GM12878 (cell line): ENCODE measurements at regions not wholly inside any gene's neighbourhood (a gene's known extent, or its start where the extent isn't known, plus 50 kb on each side); places are given as distances from the start of the nearest gene placed in this dataset.

ENCODE experiments used
- CEBPB ChIP-seq, 2 experiments: fragments of 150-350 bp in 1 of 2; IDR thresholded peaks; 2 replicates each; pipeline ENCODE4 v1.6.1; 2012 to 2014; ENCODE audit warnings: low read depth in 2 of 2, low read length in 2 of 2, borderline replicate concordance in 1 of 2, inconsistent platforms in 1 of 2
- CTCF ChIP-seq, 3 experiments: IDR thresholded peaks in 2 of 3; conservative IDR thresholded peaks in 1 of 3; 2 replicates each; pipeline ENCODE4 v1.5.1; 2011; ENCODE audit warnings: low read depth in 3 of 3, low read length in 3 of 3, mild to moderate bottlenecking in 3 of 3, control low read depth in 2 of 3, moderate library complexity in 2 of 3, inconsistent platforms in 1 of 3, mixed read lengths in 1 of 3; ENCODE audit not compliant: control insufficient read depth in 2 of 3, insufficient read depth in 1 of 3; ENCODE audit errors: extremely low read depth in 1 of 3
- FOXK2 ChIP-seq: fragments of 450-650 bp; IDR thresholded peaks from 2 replicates; pipeline ENCODE4 v1.6.1; 2017; ENCODE audit warnings: mild to moderate bottlenecking, moderate library complexity
- HDAC2 ChIP-seq: fragments of 200-600 bp; sonication (generic); IDR thresholded peaks from 2 replicates; pipeline ENCODE4 v1.6.1; 2017
- NFYB ChIP-seq: IDR thresholded peaks from 2 replicates; pipeline ENCODE4 v1.6.1; 2011; ENCODE audit warnings: low read depth, mild to moderate bottlenecking, low read length, improper control_type of control experiment, moderate library complexity; ENCODE audit not compliant: insufficient read depth
- NR2C2 ChIP-seq: IDR thresholded peaks from 2 replicates; pipeline ENCODE4 v1.6.1; 2011; ENCODE audit warnings: borderline replicate concordance, low read depth; ENCODE audit not compliant: control insufficient read depth, insufficient read length
- NRF1 ChIP-seq: conservative IDR thresholded peaks from 2 replicates; pipeline ENCODE4 v1.6.1; 2011; ENCODE audit warnings: mild to moderate bottlenecking, low read depth, low read length, improper control_type of control experiment
- RELA ChIP-seq: fragments of 450-650 bp; IDR thresholded peaks from 2 replicates; pipeline ENCODE4 v1.8.0; 2014; ENCODE audit warnings: borderline replicate concordance; ENCODE audit not compliant: partially characterized antibody
- SMAD1 ChIP-seq: fragments of 450-650 bp; IDR thresholded peaks from 2 replicates; pipeline ENCODE4 v1.6.1; 2018; ENCODE audit warnings: mild to moderate bottlenecking, low read depth; ENCODE audit not compliant: partially characterized antibody
- STAT3 ChIP-seq: IDR thresholded peaks from 2 replicates; pipeline ENCODE4 v1.6.1; 2011; ENCODE audit warnings: low read depth, low read length, improper control_type of control experiment
- YY1 ChIP-seq: IDR thresholded peaks from 2 replicates; pipeline ENCODE4 v1.6.1; 2011; ENCODE audit warnings: low read depth, mild to moderate bottlenecking, low read length
- ZNF217 ChIP-seq: fragments of 450-650 bp; IDR thresholded peaks from 2 replicates; pipeline ENCODE4 v1.6.1; 2017; ENCODE audit warnings: antibody characterized with exemption, mild to moderate bottlenecking
- ZNF384 ChIP-seq: IDR thresholded peaks from 2 replicates; pipeline ENCODE4 v1.6.1; 2012; ENCODE audit warnings: low read depth, mild to moderate bottlenecking, low read length, improper control_type of control experiment, borderline replicate concordance

GRCh38 chr17:73743518-73744201 is 99.4 kb upstream of the SDK2 start:
- TF ChIP-seq CTCF (IDR thresholded peaks at IDR 0.05 in 2 of 3, conservative IDR thresholded peaks at IDR 0.05 in 1 of 3; ENCODE audit: control insufficient read depth in 2 of 3, extremely low read depth in 1 of 3, insufficient read depth in 1 of 3, low read depth in 3 of 3, low read length in 3 of 3) (no peak), NR2C2 (no peak), YY1 (no peak), ZNF217 (no peak), NRF1 (no peak), CEBPB (IDR thresholded peaks at IDR 0.05; ENCODE audit: borderline replicate concordance in 1 of 2, low read depth in 2 of 2, low read length in 2 of 2) (no peak), STAT3 (no peak), NFYB (no peak), SMAD1 (no peak), FOXK2 (no peak), HDAC2 (no peak), ZNF384 (no peak), RELA (no peak)
